Tibial nerve (tissue), 4 donors: ENCODE measurements at regions not wholly inside any gene's neighbourhood (a gene's known extent, or its start where the extent isn't known, plus 50 kb on each side); places are given as distances from the start of the nearest gene placed in this dataset.

ENCODE experiments used
- DNase-seq, 2 donors: peaks; one replicate each; pipeline ENCODE4 v3.0.0-alpha.2; 2019; ENCODE audit warnings: low spot score in 2 of 2
- H3K27ac ChIP-seq, 4 donors: fragments of 200-600 bp; sonication (generic) in 3 of 4; one replicate each; pipeline ENCODE4 v1.5.1; 2017 to 2019; ENCODE audit warnings: mild to moderate bottlenecking in 1 of 4
- H3K27me3 ChIP-seq, 2 donors: fragments of 200-600 bp; sonication (generic) in 1 of 2; one replicate each; pipeline versions ENCODE4 v1.5.1 to v1.6.0; 2017 to 2019
- H3K36me3 ChIP-seq, 3 donors: fragments of 200-600 bp; sonication (generic); one replicate each; pipeline ENCODE4 v1.5.1; 2018 to 2019
- H3K4me1 ChIP-seq, 4 donors: fragments of 200-600 bp; sonication (generic) in 3 of 4; one replicate each; pipeline ENCODE4 v1.5.1; 2017 to 2019
- H3K4me3 ChIP-seq, 4 donors: fragments of 200-600 bp; sonication (generic) in 3 of 4; one replicate each; pipeline ENCODE4 v1.5.1; 2017 to 2019; ENCODE audit warnings: mild to moderate bottlenecking in 1 of 4, moderate library complexity in 1 of 4
- H3K9me3 ChIP-seq, 4 donors: fragments of 200-600 bp; sonication (generic) in 3 of 4; one replicate each; pipeline ENCODE4 v1.5.1; 2017 to 2019
- CTCF ChIP-seq, 5 experiments: fragments of 200-600 bp in 3 of 5; fragments of 450-650 bp in 2 of 5; sonication (generic) in 3 of 5; IDR thresholded peaks; one replicate each; pipeline ENCODE4 v1.5.1; 2016 to 2019; ENCODE audit warnings: antibody characterized with exemption in 5 of 5, mild to moderate bottlenecking in 3 of 5, moderate library complexity in 2 of 5
- EP300 ChIP-seq, 2 donors: sonication (generic); formaldehyde crosslinking; IDR thresholded peaks; one replicate each; pipeline ENCODE4 v1.6.1; 2017; ENCODE audit warnings: antibody characterized with exemption in 2 of 2, mild to moderate bottlenecking in 1 of 2
- POLR2A ChIP-seq, 2 donors: fragments of 450-650 bp; IDR thresholded peaks; one replicate each; pipeline ENCODE4 v1.6.1; 2017; ENCODE audit warnings: antibody characterized with exemption in 2 of 2, mild to moderate bottlenecking in 2 of 2, moderate library complexity in 2 of 2
- WGBS, 2 donors: methylation state at CpG; one replicate each; pipeline ENCODE4 v1.1.5; 2018; 5-methylcytosine and 5-hydroxymethylcytosine counted together

GRCh38 chr5:54621048-54621447 lies 103.5 kb downstream of the SNX18 start:
- Histone ChIP-seq H3K4me3 (no peak overlapping the region), H3K9me3 (peaks cover 0 to 4% (median 0%) of the 10 kb centered on the region in 4 donors), H3K36me3 (no peaks in the 10 kb centered on the region), H3K27me3 (no peaks in the 10 kb centered on the region), H3K4me1 (peaks cover 0 to 5% (median 0%) of the 10 kb centered on the region in 4 donors), H3K27ac (no peak overlapping the region)
- WGBS, 2 donors, result 74 to 81% methylated on average over 1 of the region's 1 CpG
- TF ChIP-seq POLR2A (IDR thresholded peaks at IDR 0.05) (no peak), EP300 (IDR thresholded peaks at IDR 0.05) (no peak), CTCF (IDR thresholded peaks at IDR 0.05) (no peak)
- no peak for DNase-seq

GRCh38 chr5:54620141-54620933 lies 102.8 kb downstream of the SNX18 start:
- Histone ChIP-seq H3K9me3 (peaks cover 0 to 4% (median 0%) of the 10 kb centered on the region in 4 donors), H3K27ac (no peak overlapping the region), H3K27me3 (no peaks in the 10 kb centered on the region), H3K4me3 (no peak overlapping the region), H3K4me1 (peaks cover 0 to 12% (median 2%) of the 10 kb centered on the region in 4 donors), H3K36me3 (no peaks in the 10 kb centered on the region)
- no peak for DNase-seq
- 64 to 79% methylated on average over 3 of the region's 3 CpGs for WGBS, 2 donors
- TF ChIP-seq POLR2A (IDR thresholded peaks at IDR 0.05) (no peak), EP300 (IDR thresholded peaks at IDR 0.05) (no peak), CTCF (IDR thresholded peaks at IDR 0.05) (no peak)

DNA sequence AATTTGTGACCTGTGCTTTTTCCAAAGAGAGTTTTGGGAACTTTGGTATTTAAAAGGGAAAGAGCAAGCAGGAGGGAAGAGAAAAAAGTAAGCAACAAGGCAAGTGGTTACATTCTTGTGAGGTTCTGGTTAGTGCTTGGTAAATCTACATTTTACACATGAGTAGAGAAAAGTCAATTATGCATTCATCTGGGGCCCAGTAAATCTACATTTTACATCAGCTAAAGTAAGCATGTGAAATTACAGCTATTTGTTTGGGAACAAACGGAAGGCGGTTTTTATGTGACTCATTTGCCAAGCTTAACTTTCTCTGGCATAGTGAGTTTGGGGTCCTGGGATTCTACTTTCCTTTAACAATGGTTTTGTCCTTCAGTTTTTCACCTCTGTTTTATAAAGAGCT lies 102.2 kb downstream of the SNX18 start:
- 61 to 76% methylated on average over 2 of the region's 2 CpGs for WGBS, 2 donors
- Histone ChIP-seq H3K4me3 (no peak overlapping the region), H3K27me3 (no peaks in the 10 kb centered on the region), H3K36me3 (no peaks in the 10 kb centered on the region), H3K4me1 (peaks cover 0 to 13% (median 2%) of the 10 kb centered on the region in 4 donors), H3K9me3 (peaks cover 0 to 4% (median 0%) of the 10 kb centered on the region in 4 donors), H3K27ac (no peak overlapping the region)
- TF ChIP-seq POLR2A (IDR thresholded peaks at IDR 0.05) (no peak), EP300 (IDR thresholded peaks at IDR 0.05) (no peak), CTCF (IDR thresholded peaks at IDR 0.05) (no peak)
- DNase-seq, result no peak

GRCh38 chr5:54616518-54617220 lies 99.1 kb downstream of the SNX18 start:
- Histone ChIP-seq H3K4me3 (no peak overlapping the region), H3K9me3 (no peaks in the 10 kb centered on the region), H3K27ac (peak overlapping the region in 1 of 4 donors; percentile 24), H3K27me3 (no peaks in the 10 kb centered on the region), H3K4me1 (peaks cover 0 to 13% (median 2%) of the 10 kb centered on the region in 4 donors), H3K36me3 (no peaks in the 10 kb centered on the region)
- DNase-seq, result no peak
- WGBS, 2 donors, result 78% methylated on average over 8 of the region's 8 CpGs
- TF ChIP-seq EP300 (IDR thresholded peaks at IDR 0.05) (no peak), POLR2A (IDR thresholded peaks at IDR 0.05) (no peak)

- TF ChIP-seq CTCF (IDR thresholded peaks at IDR 0.05) (no peak), EP300 (IDR thresholded peaks at IDR 0.05) (peak in 1 of 2 donors; percentile 85), POLR2A (IDR thresholded peaks at IDR 0.05) (no peak)
Observed at GRCh38 chr5:54616031-54616430, 98.5 kb downstream of the SNX18 start.

More at GRCh38 chr5:54616031-54616430, 98.5 kb downstream of the SNX18 start:
- H3K9me3 ChIP-seq, result no peaks in the 10 kb centered on the region
- no peak overlapping the region for H3K27ac ChIP-seq
- H3K4me1 ChIP-seq, result peaks cover 0 to 13% (median 2%) of the 10 kb centered on the region in 4 donors
- no peak overlapping the region for H3K4me3 ChIP-seq
- 15 to 18% methylated on average over 3 of the region's 3 CpGs for WGBS, 2 donors
- DNase-seq, result peak in 1 of 2 donors; percentile 70
- no peaks in the 10 kb centered on the region for H3K36me3 ChIP-seq
- no peaks in the 10 kb centered on the region for H3K27me3 ChIP-seq
